ENCODE measurements at regions not wholly inside any gene's neighbourhood (a gene's known extent, or its start where the extent isn't known, plus 50 kb on each side); places are given as distances from the start of the nearest gene placed in this dataset.

GRCh38 chr16:55088098-55088497 lies 157.4 kb downstream of the IRX5 start:
- TF ChIP-seq CTCF (IDR thresholded peaks at IDR 0.05) (no peak), EP300 (IDR thresholded peaks at IDR 0.05) (no peak)
